Loucy (cell line): ENCODE measurements at regions not wholly inside any gene's neighbourhood (a gene's known extent, or its start where the extent isn't known, plus 50 kb on each side); places are given as distances from the start of the nearest gene placed in this dataset.

Experiments used
- EZH2phosphoT487 ChIP-seq: fragments of 200-600 bp; IDR thresholded peaks from 2 replicates; pipeline ENCODE4 v1.6.1; 2018; ENCODE audit warnings: antibody characterized with exemption, mild to moderate bottlenecking, moderate library complexity, borderline replicate concordance
- TF ChIP-seq, protein P1 (sequence below): fragments of 200-600 bp; sonication (generic); conservative IDR thresholded peaks from 2 replicates; pipeline ENCODE4 v1.5.1; 2014; ENCODE audit warnings: mild to moderate bottlenecking, antibody characterized with exemption, low read length

DNA sequence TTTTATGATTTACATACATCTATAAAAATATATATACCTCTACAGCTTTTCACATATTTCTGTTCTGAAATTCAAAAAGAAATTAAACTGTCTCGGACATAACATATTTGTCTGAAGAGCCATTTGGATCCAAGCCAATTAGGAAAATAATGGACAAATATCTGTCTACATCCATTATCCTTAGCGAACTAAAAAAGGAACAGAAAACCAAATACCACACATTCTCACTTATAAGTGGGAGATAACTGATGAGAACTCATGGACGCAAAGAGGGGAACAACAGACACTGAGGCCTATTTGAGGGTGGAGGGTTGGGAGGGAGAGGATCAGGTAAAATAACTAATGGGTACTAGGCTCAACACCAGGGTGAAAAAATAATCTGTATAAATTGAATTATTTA lies 829.4 kb upstream of the ALCAM start:
- TF ChIP-seq, protein P1, sequence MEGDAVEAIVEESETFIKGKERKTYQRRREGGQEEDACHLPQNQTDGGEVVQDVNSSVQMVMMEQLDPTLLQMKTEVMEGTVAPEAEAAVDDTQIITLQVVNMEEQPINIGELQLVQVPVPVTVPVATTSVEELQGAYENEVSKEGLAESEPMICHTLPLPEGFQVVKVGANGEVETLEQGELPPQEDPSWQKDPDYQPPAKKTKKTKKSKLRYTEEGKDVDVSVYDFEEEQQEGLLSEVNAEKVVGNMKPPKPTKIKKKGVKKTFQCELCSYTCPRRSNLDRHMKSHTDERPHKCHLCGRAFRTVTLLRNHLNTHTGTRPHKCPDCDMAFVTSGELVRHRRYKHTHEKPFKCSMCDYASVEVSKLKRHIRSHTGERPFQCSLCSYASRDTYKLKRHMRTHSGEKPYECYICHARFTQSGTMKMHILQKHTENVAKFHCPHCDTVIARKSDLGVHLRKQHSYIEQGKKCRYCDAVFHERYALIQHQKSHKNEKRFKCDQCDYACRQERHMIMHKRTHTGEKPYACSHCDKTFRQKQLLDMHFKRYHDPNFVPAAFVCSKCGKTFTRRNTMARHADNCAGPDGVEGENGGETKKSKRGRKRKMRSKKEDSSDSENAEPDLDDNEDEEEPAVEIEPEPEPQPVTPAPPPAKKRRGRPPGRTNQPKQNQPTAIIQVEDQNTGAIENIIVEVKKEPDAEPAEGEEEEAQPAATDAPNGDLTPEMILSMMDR, result no peak
- no peak for TF ChIP-seq EZH2phosphoT487
